Peyer's patch (tissue), 4 donors: ENCODE measurements at regions not wholly inside any gene's neighbourhood (a gene's known extent, or its start where the extent isn't known, plus 50 kb on each side); places are given as distances from the start of the nearest gene placed in this dataset.

Experiments
- DNase-seq, 3 donors: peaks; one replicate each; pipeline ENCODE4 v3.0.0-alpha.2; 2017 to 2019
- H3K27ac ChIP-seq, 4 donors: fragments of 200-600 bp; sonication (generic); one replicate each; pipeline ENCODE4 v1.5.1; 2016 to 2019
- H3K27me3 ChIP-seq, 2 donors: fragments of 200-600 bp; sonication (generic); one replicate each; pipeline ENCODE4 v1.5.1; 2019
- H3K36me3 ChIP-seq, 3 donors: fragments of 200-600 bp; sonication (generic); one replicate each; pipeline ENCODE4 v1.5.1; 2016 to 2019
- H3K4me1 ChIP-seq, 4 donors: fragments of 200-600 bp; sonication (generic); one replicate each; pipeline ENCODE4 v1.5.1; 2016 to 2019
- H3K4me3 ChIP-seq, 4 donors: fragments of 200-600 bp; sonication (generic); 1 replicate in 3 of 4; 2 replicates in 1 of 4; pipeline ENCODE4 v1.5.1; 2016 to 2019; ENCODE audit warnings: mild to moderate bottlenecking in 1 of 4
- H3K9me3 ChIP-seq, 4 donors: fragments of 200-600 bp; sonication (generic); one replicate each; pipeline ENCODE4 v1.5.1; 2016 to 2019; ENCODE audit warnings: mild to moderate bottlenecking in 1 of 4
- POLR2A ChIP-seq, 2 donors: fragments of 450-650 bp; IDR thresholded peaks; one replicate each; pipeline ENCODE4 v1.5.1; 2017; ENCODE audit warnings: antibody characterized with exemption in 2 of 2, mild to moderate bottlenecking in 2 of 2, moderate library complexity in 2 of 2
- TF ChIP-seq, protein P1 (sequence below), 6 experiments: fragments of 450-650 bp in 4 of 6; fragments of 200-600 bp in 2 of 6; sonication (generic) in 1 of 6; IDR thresholded peaks; one replicate each; pipeline ENCODE4 v1.5.1; 2017 to 2019; ENCODE audit warnings: antibody characterized with exemption in 6 of 6, mild to moderate bottlenecking in 3 of 6, moderate library complexity in 1 of 6

DNA sequence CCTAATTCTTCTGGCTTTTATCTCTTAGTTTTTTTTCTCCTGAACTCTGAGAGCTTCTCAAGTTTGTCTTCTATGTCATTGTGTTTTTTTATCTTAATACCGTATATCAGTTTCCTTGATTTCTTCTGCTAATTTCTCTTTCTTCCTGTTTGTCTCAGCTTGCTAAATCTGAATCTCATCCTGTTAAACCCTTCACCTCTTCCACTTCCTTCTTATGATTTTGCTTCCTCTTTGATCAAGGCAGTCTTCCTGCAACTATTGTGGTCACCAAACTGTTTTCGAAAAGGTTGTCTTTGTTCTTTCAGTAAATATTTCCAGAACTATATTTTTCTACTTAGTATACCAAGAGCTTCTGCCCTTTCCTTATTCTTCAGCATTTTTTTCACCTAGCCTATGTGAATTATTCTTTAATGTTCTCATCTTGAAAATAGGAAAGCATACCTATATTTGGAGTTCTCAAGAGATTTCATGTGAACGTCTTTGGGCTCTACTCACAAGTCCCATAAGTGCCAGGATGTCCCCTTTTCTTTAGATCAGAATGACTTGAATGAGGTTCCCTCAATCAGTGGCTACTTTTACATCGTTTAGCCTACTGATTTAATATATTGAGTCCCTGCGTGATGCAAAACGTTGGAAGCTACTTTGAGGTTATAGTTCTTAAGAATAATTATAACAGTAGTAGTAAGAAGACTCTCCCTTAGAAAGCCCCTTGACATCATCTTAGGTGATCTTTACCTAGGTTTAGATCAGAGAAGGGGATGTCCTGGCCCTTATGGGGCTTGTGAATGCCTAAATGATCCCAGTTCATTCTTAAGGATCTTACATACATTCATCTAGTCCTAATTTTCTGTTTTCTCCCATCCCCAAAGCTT, 415.4 kb upstream of the AUTS2 start:
- Histone ChIP-seq H3K9me3 (no peaks in the 10 kb centered on the region), H3K36me3 (no peaks in the 10 kb centered on the region), H3K4me1 (no peaks in the 10 kb centered on the region), H3K27me3 (no peaks in the 10 kb centered on the region), H3K4me3 (no peak overlapping the region), H3K27ac (no peak overlapping the region)
- TF ChIP-seq, protein P1, sequence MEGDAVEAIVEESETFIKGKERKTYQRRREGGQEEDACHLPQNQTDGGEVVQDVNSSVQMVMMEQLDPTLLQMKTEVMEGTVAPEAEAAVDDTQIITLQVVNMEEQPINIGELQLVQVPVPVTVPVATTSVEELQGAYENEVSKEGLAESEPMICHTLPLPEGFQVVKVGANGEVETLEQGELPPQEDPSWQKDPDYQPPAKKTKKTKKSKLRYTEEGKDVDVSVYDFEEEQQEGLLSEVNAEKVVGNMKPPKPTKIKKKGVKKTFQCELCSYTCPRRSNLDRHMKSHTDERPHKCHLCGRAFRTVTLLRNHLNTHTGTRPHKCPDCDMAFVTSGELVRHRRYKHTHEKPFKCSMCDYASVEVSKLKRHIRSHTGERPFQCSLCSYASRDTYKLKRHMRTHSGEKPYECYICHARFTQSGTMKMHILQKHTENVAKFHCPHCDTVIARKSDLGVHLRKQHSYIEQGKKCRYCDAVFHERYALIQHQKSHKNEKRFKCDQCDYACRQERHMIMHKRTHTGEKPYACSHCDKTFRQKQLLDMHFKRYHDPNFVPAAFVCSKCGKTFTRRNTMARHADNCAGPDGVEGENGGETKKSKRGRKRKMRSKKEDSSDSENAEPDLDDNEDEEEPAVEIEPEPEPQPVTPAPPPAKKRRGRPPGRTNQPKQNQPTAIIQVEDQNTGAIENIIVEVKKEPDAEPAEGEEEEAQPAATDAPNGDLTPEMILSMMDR (IDR thresholded peaks at IDR 0.05): no peak
- no peak for TF ChIP-seq POLR2A (IDR thresholded peaks at IDR 0.05)
- no peak for DNase-seq

DNA sequence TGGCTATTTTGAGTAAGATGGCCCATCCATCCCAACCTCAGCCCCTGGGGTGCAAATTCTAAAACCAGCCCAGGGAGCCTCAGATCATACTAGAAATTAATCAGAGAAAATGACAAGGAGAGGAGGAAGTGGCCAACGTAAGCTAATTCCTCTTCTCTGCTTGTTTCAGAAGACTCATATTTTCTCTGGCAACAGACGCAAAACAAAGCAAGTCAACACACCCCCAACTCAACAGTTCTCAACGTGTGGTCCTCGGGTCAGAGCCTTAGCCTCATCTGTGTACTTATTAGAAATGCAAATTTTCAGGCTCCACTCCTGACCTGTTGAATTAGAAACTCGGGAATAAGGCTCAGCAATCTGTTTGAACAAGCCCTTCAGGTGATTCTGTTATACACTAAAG, 413.9 kb upstream of the AUTS2 start:
- H3K27ac ChIP-seq: no peak overlapping the region
- H3K27me3 ChIP-seq: no peaks in the 10 kb centered on the region
- H3K4me1 ChIP-seq: no peaks in the 10 kb centered on the region
- no peak overlapping the region for H3K4me3 ChIP-seq
- no peaks in the 10 kb centered on the region for H3K9me3 ChIP-seq
- DNase-seq: no peak
- no peak for TF ChIP-seq POLR2A (IDR thresholded peaks at IDR 0.05)
- TF ChIP-seq, protein P1 (IDR thresholded peaks at IDR 0.05): no peak
- H3K36me3 ChIP-seq: no peaks in the 10 kb centered on the region

DNA sequence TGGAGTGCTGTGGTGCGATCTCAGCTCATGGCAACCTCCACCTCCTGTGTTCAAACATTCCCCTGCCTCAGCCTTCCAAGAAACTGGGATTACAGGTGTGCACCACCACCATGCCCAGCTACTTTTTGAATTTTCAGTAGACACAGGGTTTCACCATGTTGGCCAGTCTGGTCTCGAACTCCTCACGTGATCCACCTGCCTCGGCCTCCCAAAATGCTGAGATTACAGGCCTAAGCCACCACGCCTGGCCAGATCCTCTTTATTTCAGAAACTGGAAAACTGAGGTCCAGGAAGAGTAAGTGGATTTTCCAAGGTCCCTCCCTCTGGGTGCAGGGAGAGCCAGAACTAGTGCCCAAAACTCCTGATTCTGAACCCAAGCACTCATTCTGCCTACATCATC, 413.1 kb upstream of the AUTS2 start:
- TF ChIP-seq, protein P1 (IDR thresholded peaks at IDR 0.05): no peak
- no peak for TF ChIP-seq POLR2A (IDR thresholded peaks at IDR 0.05)

DNA sequence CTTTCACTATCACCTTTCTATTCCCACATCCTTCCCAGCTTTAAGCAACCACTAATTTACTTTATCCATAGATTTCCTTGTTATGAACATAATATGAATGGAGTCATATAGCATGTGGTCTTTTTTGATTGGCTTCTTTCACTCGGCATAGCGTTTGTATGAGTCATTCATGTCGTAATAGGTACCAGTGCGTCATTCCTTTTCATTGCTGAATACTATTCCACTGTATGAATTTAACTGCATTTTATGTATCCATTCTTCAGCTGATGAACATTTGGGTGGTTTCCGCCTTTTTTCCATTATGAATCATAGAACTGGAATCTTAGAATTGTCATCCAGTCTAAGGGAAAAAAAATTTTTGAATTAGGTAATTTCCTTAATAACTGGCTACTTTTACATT, 411.3 kb upstream of the AUTS2 start:
- no peak for TF ChIP-seq POLR2A (IDR thresholded peaks at IDR 0.05)
- TF ChIP-seq, protein P1 (IDR thresholded peaks at IDR 0.05): no peak
- DNase-seq: no peak
- no peaks in the 10 kb centered on the region for H3K9me3 ChIP-seq
- H3K27ac ChIP-seq: no peak overlapping the region
- H3K27me3 ChIP-seq: no peaks in the 10 kb centered on the region
- no peaks in the 10 kb centered on the region for H3K36me3 ChIP-seq
- H3K4me3 ChIP-seq: no peak overlapping the region
- no peaks in the 10 kb centered on the region for H3K4me1 ChIP-seq

More for the DNA sequence above, 413.1 kb upstream of the AUTS2 start:
- Histone ChIP-seq H3K9me3 (no peaks in the 10 kb centered on the region), H3K27ac (no peak overlapping the region), H3K27me3 (no peaks in the 10 kb centered on the region), H3K4me3 (no peak overlapping the region), H3K36me3 (no peaks in the 10 kb centered on the region), H3K4me1 (no peaks in the 10 kb centered on the region)
- DNase-seq: no peak

DNA sequence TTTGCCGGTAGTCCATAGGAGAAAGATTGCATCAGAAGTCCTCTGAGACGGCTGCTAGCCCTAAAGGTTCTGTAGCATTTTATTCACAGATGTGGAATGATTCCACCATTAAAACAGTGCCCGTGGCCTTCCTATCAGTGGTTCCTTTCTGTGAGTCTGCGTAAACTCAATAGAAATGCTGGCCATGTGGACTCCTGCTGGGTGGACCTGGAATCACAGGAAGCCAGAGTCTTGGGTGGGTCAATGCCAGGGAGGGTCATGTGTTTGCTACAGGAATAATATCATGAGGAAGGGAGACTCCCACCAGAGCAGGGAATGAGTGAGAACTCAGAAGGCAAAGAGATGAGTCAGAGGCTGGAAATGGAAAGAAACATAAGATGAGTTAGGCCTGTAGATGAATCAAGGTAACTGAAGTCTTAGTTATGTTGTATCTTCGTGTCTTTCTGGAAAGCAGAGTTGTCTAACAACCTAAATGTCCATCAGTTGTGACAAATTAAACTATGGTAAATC, 410.4 kb upstream of the AUTS2 start:
- Histone ChIP-seq H3K27ac (no peak overlapping the region), H3K36me3 (no peaks in the 10 kb centered on the region), H3K9me3 (no peaks in the 10 kb centered on the region), H3K4me1 (no peaks in the 10 kb centered on the region), H3K27me3 (no peaks in the 10 kb centered on the region), H3K4me3 (no peak overlapping the region)
- DNase-seq: no peak
- TF ChIP-seq POLR2A (IDR thresholded peaks at IDR 0.05): no peak
- TF ChIP-seq, protein P1 (IDR thresholded peaks at IDR 0.05): no peak
